Glutamatergic neuron (in vitro differentiated cells): ENCODE measurements at regions not wholly inside any gene's neighbourhood (a gene's known extent, or its start where the extent isn't known, plus 50 kb on each side); places are given as distances from the start of the nearest gene placed in this dataset.

Experiments used
- DNase-seq: peaks from one replicate; pipeline ENCODE4 v3.0.0; 2022
- H3K27ac Mint-ChIP-seq: one replicate; pipeline ENCODE4 v1.8.0; 2020; ENCODE audit warnings: mild to moderate bottlenecking, mixed read lengths, inconsistent platforms; ENCODE audit not compliant: unreplicated experiment
- H3K27me3 Mint-ChIP-seq: one replicate; pipeline ENCODE4 v1.8.0; 2020; ENCODE audit warnings: mild to moderate bottlenecking, moderate library complexity, mixed read lengths, inconsistent platforms; ENCODE audit not compliant: unreplicated experiment
- H3K36me3 Mint-ChIP-seq: one replicate; pipeline ENCODE4 v1.8.0; 2020; ENCODE audit warnings: mild to moderate bottlenecking, mixed read lengths, inconsistent platforms; ENCODE audit not compliant: unreplicated experiment
- H3K4me1 Mint-ChIP-seq: one replicate; pipeline ENCODE4 v1.8.0; 2020; ENCODE audit warnings: mild to moderate bottlenecking, low read depth, mixed read lengths, inconsistent platforms; ENCODE audit not compliant: unreplicated experiment
- H3K4me3 Mint-ChIP-seq: one replicate; pipeline ENCODE4 v1.8.0; 2020; ENCODE audit warnings: mild to moderate bottlenecking, mixed read lengths, inconsistent platforms; ENCODE audit not compliant: unreplicated experiment
- H3K9me3 Mint-ChIP-seq: one replicate; pipeline ENCODE4 v1.8.0; 2020; ENCODE audit warnings: mild to moderate bottlenecking, moderate library complexity, mixed read lengths, inconsistent platforms; ENCODE audit not compliant: unreplicated experiment
- TF ChIP-seq, protein P1 (sequence below): fragments of 200-600 bp; sonication (generic); IDR thresholded peaks from one replicate; pipeline ENCODE4 v1.5.0; 2021; ENCODE audit not compliant: partially characterized antibody, unreplicated experiment

DNA sequence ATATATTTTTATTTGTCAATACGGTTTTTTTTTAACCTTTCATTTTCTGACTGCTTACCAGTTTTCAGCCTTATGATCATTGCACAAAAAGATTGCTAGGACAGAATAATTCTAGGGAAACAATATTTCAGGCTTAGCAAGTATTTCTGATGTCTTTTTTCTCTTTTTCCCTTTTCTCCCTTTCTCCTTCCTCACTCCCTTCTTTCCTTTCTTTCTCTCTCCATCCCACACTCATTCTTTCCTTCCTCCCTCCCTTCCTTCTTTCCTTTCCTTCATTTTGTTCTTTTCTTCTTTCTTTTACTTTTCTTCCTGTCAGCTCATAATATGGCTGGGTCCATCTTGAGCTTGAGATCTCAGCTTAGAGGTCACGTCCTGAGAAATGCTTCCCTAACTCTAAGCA is 601.4 kb upstream of the NOVA1 start:
- Mint-ChIP-seq H3K27me3 (no peaks in the 10 kb centered on the region), H3K4me3 (no peak overlapping the region), H3K36me3 (no peaks in the 10 kb centered on the region), H3K27ac (no peak overlapping the region), H3K9me3 (no peaks in the 10 kb centered on the region), H3K4me1 (no peaks in the 10 kb centered on the region)
- TF ChIP-seq, protein P1, sequence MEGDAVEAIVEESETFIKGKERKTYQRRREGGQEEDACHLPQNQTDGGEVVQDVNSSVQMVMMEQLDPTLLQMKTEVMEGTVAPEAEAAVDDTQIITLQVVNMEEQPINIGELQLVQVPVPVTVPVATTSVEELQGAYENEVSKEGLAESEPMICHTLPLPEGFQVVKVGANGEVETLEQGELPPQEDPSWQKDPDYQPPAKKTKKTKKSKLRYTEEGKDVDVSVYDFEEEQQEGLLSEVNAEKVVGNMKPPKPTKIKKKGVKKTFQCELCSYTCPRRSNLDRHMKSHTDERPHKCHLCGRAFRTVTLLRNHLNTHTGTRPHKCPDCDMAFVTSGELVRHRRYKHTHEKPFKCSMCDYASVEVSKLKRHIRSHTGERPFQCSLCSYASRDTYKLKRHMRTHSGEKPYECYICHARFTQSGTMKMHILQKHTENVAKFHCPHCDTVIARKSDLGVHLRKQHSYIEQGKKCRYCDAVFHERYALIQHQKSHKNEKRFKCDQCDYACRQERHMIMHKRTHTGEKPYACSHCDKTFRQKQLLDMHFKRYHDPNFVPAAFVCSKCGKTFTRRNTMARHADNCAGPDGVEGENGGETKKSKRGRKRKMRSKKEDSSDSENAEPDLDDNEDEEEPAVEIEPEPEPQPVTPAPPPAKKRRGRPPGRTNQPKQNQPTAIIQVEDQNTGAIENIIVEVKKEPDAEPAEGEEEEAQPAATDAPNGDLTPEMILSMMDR, result no peak
- no peak for DNase-seq

DNA sequence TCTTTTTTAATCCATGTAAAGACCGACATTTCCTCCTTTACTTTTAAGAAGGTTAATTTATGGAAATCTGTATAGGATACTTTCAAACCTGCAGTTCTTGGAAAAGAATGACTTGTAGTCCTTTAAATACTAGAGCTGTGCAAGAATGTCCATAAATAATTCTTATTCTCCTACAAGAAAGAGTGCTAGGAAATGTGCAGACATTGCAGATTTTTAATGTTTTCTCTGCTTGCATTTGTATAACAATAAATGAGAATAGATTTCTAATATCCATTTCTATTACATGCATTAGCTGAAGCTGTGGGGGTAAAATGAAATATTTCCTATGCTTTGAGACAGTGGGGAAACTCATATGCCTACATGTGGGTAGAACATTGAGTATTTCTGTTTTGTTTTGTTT is 607.2 kb upstream of the NOVA1 start:
- TF ChIP-seq, protein P1, result no peak
- H3K4me3 Mint-ChIP-seq, result no peak overlapping the region
- DNase-seq, result no peak
- no peaks in the 10 kb centered on the region for H3K9me3 Mint-ChIP-seq
- no peak overlapping the region for H3K27ac Mint-ChIP-seq
- H3K27me3 Mint-ChIP-seq, result no peaks in the 10 kb centered on the region
- no peaks in the 10 kb centered on the region for H3K36me3 Mint-ChIP-seq
- H3K4me1 Mint-ChIP-seq, result peaks cover 3% of the 10 kb centered on the region

DNA sequence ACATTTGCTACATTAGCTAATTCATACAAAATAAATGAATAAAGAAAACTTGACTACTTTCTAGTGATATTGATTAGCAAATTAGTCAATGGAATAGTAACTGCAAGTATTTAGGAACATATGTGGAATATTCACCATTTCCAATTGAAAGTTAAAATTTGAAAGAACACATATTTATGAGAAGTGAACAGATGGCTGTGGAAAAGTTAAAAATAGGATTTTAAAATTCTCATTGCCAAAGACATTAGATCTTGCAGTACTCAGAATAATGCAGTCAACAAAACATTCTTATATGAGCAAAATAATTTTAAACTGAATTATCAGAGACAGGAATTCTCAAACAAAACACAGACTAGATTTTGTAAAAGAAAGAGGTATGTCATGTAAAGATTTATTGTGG is 613.9 kb upstream of the NOVA1 start:
- H3K27me3 Mint-ChIP-seq, result no peaks in the 10 kb centered on the region
- no peaks in the 10 kb centered on the region for H3K36me3 Mint-ChIP-seq
- no peak overlapping the region for H3K4me3 Mint-ChIP-seq
- H3K27ac Mint-ChIP-seq, result no peak overlapping the region
- TF ChIP-seq, protein P1, result no peak
- H3K4me1 Mint-ChIP-seq, result no peaks in the 10 kb centered on the region
- DNase-seq, result no peak
- H3K9me3 Mint-ChIP-seq, result peaks cover 2% of the 10 kb centered on the region

DNA sequence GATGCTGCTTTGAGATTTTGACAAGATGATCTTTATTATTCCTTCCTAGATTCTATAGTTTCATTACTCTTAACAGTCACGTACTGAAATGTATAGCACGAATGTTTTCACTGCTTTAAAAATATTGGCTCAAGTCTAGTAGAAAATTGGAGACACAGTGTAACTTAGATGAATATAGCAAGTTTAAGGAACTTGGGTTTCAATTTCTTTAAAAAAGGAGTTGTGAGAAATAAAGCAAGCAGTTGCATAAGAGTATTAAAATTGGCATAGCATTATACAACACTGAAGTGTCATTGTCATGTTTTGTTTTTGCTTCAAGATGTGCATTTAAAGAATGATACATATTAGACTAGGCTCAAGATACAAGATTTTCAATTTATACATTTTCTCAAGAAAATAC is 624.8 kb upstream of the NOVA1 start:
- no peak overlapping the region for H3K27ac Mint-ChIP-seq
- H3K4me1 Mint-ChIP-seq, result no peaks in the 10 kb centered on the region
- H3K9me3 Mint-ChIP-seq, result peaks cover 9% of the 10 kb centered on the region
- no peak for DNase-seq
- no peak overlapping the region for H3K4me3 Mint-ChIP-seq
- no peaks in the 10 kb centered on the region for H3K27me3 Mint-ChIP-seq
- TF ChIP-seq, protein P1, result no peak
- peaks cover 24% of the 10 kb centered on the region for H3K36me3 Mint-ChIP-seq

DNA sequence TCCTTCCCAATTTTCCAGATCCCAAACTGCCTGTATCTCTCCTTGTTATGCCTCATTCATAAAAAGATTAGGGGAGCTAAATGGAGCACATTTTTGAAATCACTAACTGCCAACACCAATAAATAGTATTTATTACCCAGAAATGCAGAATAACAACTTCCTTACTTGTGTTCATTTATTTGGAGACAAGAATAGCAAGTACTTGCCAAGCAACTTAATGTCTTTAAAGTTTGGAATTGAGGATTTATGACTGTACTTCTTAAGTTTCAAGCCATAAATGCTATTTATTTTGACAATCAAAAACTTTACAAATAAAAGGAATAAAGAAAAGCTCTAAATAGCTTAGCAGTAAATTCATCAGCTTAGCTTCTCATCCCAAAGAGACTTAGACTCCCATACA is 626.1 kb upstream of the NOVA1 start:
- Mint-ChIP-seq H3K36me3 (peaks cover 16% of the 10 kb centered on the region), H3K27me3 (no peaks in the 10 kb centered on the region), H3K4me1 (no peaks in the 10 kb centered on the region), H3K9me3 (peaks cover 7% of the 10 kb centered on the region), H3K4me3 (no peak overlapping the region), H3K27ac (no peak overlapping the region)
- DNase-seq, result no peak
- TF ChIP-seq, protein P1, result no peak
